PC-3 (cell line): ENCODE measurements at regions not wholly inside any gene's neighbourhood (a gene's known extent, or its start where the extent isn't known, plus 50 kb on each side); places are given as distances from the start of the nearest gene placed in this dataset.

Source experiments
- EZH2 ChIP-seq: fragments of 300-600 bp; sonication (generic); IDR thresholded peaks from one replicate; pipeline ENCODE4 v1.6.1; 2017; ENCODE audit warnings: antibody characterized with exemption, mild to moderate bottlenecking, low read length; ENCODE audit not compliant: unreplicated experiment
- EZH2phosphoT487 ChIP-seq: fragments of 300-600 bp; sonication (generic); IDR thresholded peaks from 2 replicates; pipeline ENCODE4 v1.6.1; 2018; ENCODE audit warnings: mild to moderate bottlenecking, antibody characterized with exemption, low read length, borderline replicate concordance
- TF ChIP-seq, protein P1 (sequence below): fragments of 300-600 bp; sonication (generic); conservative IDR thresholded peaks from 2 replicates; pipeline ENCODE4 v1.5.1; 2017; ENCODE audit warnings: antibody characterized with exemption, low read depth, mild to moderate bottlenecking, low read length

- TF ChIP-seq, protein P1, sequence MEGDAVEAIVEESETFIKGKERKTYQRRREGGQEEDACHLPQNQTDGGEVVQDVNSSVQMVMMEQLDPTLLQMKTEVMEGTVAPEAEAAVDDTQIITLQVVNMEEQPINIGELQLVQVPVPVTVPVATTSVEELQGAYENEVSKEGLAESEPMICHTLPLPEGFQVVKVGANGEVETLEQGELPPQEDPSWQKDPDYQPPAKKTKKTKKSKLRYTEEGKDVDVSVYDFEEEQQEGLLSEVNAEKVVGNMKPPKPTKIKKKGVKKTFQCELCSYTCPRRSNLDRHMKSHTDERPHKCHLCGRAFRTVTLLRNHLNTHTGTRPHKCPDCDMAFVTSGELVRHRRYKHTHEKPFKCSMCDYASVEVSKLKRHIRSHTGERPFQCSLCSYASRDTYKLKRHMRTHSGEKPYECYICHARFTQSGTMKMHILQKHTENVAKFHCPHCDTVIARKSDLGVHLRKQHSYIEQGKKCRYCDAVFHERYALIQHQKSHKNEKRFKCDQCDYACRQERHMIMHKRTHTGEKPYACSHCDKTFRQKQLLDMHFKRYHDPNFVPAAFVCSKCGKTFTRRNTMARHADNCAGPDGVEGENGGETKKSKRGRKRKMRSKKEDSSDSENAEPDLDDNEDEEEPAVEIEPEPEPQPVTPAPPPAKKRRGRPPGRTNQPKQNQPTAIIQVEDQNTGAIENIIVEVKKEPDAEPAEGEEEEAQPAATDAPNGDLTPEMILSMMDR: no peak
- TF ChIP-seq EZH2 (no peak), EZH2phosphoT487 (no peak)
Observed at GRCh38 chr6:1558388-1558787, 51.3 kb upstream of the FOXC1 start.
